ENCODE measurements at regions not wholly inside any gene's neighbourhood (a gene's known extent, or its start where the extent isn't known, plus 50 kb on each side); places are given as distances from the start of the nearest gene placed in this dataset.

GRCh38 chr18:67144329-67144728 is 372.2 kb downstream of the DSEL start (continued):
- TF ChIP-seq, protein P1, sequence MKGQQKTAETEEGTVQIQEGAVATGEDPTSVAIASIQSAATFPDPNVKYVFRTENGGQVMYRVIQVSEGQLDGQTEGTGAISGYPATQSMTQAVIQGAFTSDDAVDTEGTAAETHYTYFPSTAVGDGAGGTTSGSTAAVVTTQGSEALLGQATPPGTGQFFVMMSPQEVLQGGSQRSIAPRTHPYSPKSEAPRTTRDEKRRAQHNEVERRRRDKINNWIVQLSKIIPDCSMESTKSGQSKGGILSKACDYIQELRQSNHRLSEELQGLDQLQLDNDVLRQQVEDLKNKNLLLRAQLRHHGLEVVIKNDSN (CRISPR knock-in tag; IDR thresholded peaks at IDR 0.05): no peak
- TF ChIP-seq IRF1 (CRISPR knock-in tag; IDR thresholded peaks at IDR 0.05): no peak
- no peak for TF ChIP-seq ZBTB43 (CRISPR knock-in tag; IDR thresholded peaks at IDR 0.05)
- TF ChIP-seq ZNF232 (CRISPR knock-in tag; IDR thresholded peaks at IDR 0.05): no peak
- TF ChIP-seq ATF2 (CRISPR knock-in tag; IDR thresholded peaks at IDR 0.05; ENCODE audit: borderline replicate concordance, low read depth): no peak
- TF ChIP-seq, protein P2, sequence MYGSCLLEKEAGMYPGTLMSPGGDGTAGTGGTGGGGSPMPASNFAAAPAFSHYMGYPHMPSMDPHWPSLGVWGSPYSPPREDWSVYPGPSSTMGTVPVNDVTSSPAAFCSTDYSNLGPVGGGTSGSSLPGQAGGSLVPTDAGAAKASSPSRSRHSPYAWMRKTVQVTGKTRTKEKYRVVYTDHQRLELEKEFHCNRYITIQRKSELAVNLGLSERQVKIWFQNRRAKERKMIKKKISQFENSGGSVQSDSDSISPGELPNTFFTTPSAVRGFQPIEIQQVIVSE (CRISPR knock-in tag; IDR thresholded peaks at IDR 0.05; ENCODE audit: borderline replicate concordance): no peak
- TF ChIP-seq ATF1 (CRISPR knock-in tag; IDR thresholded peaks at IDR 0.05): no peak
- no peak for TF ChIP-seq HMGA2 (CRISPR knock-in tag; IDR thresholded peaks at IDR 0.05)

DNA sequence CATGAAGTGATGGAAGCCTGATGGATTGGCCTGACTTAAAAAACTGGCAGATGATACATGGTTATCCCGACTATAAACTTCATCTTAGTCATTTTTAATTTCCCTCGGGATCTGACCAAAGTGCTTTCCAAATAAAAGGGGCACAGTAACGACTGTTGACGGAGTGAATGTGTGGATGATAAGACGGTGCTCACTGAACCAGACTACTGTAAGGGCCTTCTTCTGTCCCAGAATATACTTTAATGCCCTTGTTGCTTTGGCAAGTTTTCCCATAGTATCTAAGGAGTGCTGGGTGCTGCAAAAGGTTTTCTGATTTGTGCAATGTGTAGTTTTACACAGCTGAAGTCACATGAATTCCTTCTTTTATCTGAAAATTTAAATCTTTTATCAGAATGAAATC is 373.5 kb downstream of the DSEL start:
- Mint-ChIP-seq H3K27me3 (ENCODE audit: low read depth) (no peaks in the 10 kb centered on the region), H3K27ac (no peak overlapping the region), H3K4me1 (peaks cover 7% of the 10 kb centered on the region), H3K9me3 (no peaks in the 10 kb centered on the region), H3K36me3 (no peaks in the 10 kb centered on the region), H3K4me3 (no peak overlapping the region)
- ChIA-PET POLR2A (no interaction called here), CTCF (no interaction called here)
- TF ChIP-seq, protein P2 (CRISPR knock-in tag; IDR thresholded peaks at IDR 0.05; ENCODE audit: borderline replicate concordance): no peak
- TF ChIP-seq ZNF219 (CRISPR knock-in tag; IDR thresholded peaks at IDR 0.05; ENCODE audit: borderline replicate concordance): no peak
- DNase-seq (ENCODE audit: low spot score) (no peak), ATAC-seq (no peak)

GRCh38 chr18:67142604-67143003 is 373.9 kb downstream of the DSEL start:
- DNase-seq (ENCODE audit: low spot score) (no peak), ATAC-seq (no peak)
- Mint-ChIP-seq H3K27ac (no peak overlapping the region), H3K4me1 (peaks cover 7% of the 10 kb centered on the region), H3K36me3 (no peaks in the 10 kb centered on the region), H3K4me3 (no peak overlapping the region), H3K9me3 (no peaks in the 10 kb centered on the region), H3K27me3 (ENCODE audit: low read depth) (no peaks in the 10 kb centered on the region)
- ChIA-PET CTCF (no interaction called here), POLR2A (no interaction called here)
- TF ChIP-seq FOXJ3 (CRISPR knock-in tag; IDR thresholded peaks at IDR 0.05; ENCODE audit: borderline replicate concordance) (no peak), GABPB1 (CRISPR knock-in tag; IDR thresholded peaks at IDR 0.05) (no peak), ZNF425 (CRISPR knock-in tag; conservative IDR thresholded peaks at IDR 0.05) (no peak), ELF4 (CRISPR knock-in tag; IDR thresholded peaks at IDR 0.05; ENCODE audit: low read depth) (no peak), JUN (CRISPR knock-in tag; IDR thresholded peaks at IDR 0.05) (no peak), NFE2L1 (CRISPR knock-in tag; IDR thresholded peaks at IDR 0.05) (no peak), ZMAT4 (CRISPR knock-in tag; IDR thresholded peaks at IDR 0.05) (no peak), RORB (CRISPR knock-in tag; IDR thresholded peaks at IDR 0.05) (no peak), ZBTB21 (CRISPR knock-in tag; IDR thresholded peaks at IDR 0.05; ENCODE audit: borderline replicate concordance) (no peak)
- TF ChIP-seq, protein P3, sequence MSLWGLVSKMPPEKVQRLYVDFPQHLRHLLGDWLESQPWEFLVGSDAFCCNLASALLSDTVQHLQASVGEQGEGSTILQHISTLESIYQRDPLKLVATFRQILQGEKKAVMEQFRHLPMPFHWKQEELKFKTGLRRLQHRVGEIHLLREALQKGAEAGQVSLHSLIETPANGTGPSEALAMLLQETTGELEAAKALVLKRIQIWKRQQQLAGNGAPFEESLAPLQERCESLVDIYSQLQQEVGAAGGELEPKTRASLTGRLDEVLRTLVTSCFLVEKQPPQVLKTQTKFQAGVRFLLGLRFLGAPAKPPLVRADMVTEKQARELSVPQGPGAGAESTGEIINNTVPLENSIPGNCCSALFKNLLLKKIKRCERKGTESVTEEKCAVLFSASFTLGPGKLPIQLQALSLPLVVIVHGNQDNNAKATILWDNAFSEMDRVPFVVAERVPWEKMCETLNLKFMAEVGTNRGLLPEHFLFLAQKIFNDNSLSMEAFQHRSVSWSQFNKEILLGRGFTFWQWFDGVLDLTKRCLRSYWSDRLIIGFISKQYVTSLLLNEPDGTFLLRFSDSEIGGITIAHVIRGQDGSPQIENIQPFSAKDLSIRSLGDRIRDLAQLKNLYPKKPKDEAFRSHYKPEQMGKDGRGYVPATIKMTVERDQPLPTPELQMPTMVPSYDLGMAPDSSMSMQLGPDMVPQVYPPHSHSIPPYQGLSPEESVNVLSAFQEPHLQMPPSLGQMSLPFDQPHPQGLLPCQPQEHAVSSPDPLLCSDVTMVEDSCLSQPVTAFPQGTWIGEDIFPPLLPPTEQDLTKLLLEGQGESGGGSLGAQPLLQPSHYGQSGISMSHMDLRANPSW (CRISPR knock-in tag; conservative IDR thresholded peaks at IDR 0.05; ENCODE audit: low read depth): no peak
